Activated CD8-positive, alpha-beta T cell treated with anti-CD3 and anti-CD28 coated beads for 36 hours (primary cell): ENCODE measurements at regions not wholly inside any gene's neighbourhood (a gene's known extent, or its start where the extent isn't known, plus 50 kb on each side); places are given as distances from the start of the nearest gene placed in this dataset.

ENCODE experiments used
- ATAC-seq: fragments of 200-7000 bp; cut with Tn5 transposase; one replicate; pipeline ENCODE4 v1.10.0; 2021; ENCODE audit warnings: mild to moderate bottlenecking, moderate library complexity
- CTCF ChIA-PET: fragments of 350-600 bp; sonication (Branson Sonifier 250); formaldehyde crosslinking; loops from one replicate; lab custom pipeline; 2021; ENCODE audit warnings: antibody characterized with exemption; lab: Charles Lee
- POLR2A ChIA-PET: fragments of 350-600 bp; sonication (Branson Sonifier 250); formaldehyde crosslinking; loops from one replicate; lab custom pipeline; 2021; ENCODE audit warnings: antibody characterized with exemption; lab: Charles Lee
- DNase-seq: peaks from one replicate; pipeline ENCODE4 v3.0.0-alpha.2; 2020
- H3K27ac Mint-ChIP-seq: one replicate; pipeline ENCODE4 v1.8.0; 2021; ENCODE audit warnings: mild to moderate bottlenecking, mixed read lengths
- H3K27me3 Mint-ChIP-seq: one replicate; pipeline ENCODE4 v1.8.0; 2021; ENCODE audit warnings: mixed read lengths
- H3K36me3 Mint-ChIP-seq: one replicate; pipeline ENCODE4 v1.8.0; 2021; ENCODE audit warnings: low read depth, mixed read lengths
- H3K4me1 Mint-ChIP-seq: one replicate; pipeline ENCODE4 v1.8.0; 2021; ENCODE audit warnings: low read depth, mixed read lengths
- H3K4me3 Mint-ChIP-seq: one replicate; pipeline ENCODE4 v1.8.0; 2021; ENCODE audit warnings: mild to moderate bottlenecking, moderate library complexity, mixed read lengths
- H3K9me3 Mint-ChIP-seq: one replicate; pipeline ENCODE4 v1.8.0; 2021; ENCODE audit warnings: mixed read lengths
- CTCF ChIP-seq: fragments of 200-600 bp; IDR thresholded peaks from one replicate; pipeline ENCODE4 v1.8.0; 2022; ENCODE audit warnings: antibody characterized with exemption, mild to moderate bottlenecking
- intact Hi-C: fragments of 100-400 bp; cut with micrococcal nuclease; formaldehyde crosslinking; loops from one replicate; pipeline ENCODE4 v1.10.0; 2022

GRCh38 chr2:120791243-120791961 is 55.7 kb downstream of the GLI2 start:
- TF ChIP-seq CTCF = no peak
- ATAC-seq (no peak), DNase-seq (no peak)
- intact Hi-C loops = no loop called here
- POLR2A ChIA-PET = no interaction called here
- no peak overlapping the region for H3K27ac Mint-ChIP-seq
- no peaks in the 10 kb centered on the region for H3K9me3 Mint-ChIP-seq
- H3K36me3 Mint-ChIP-seq = no peaks in the 10 kb centered on the region
- no peak overlapping the region for H3K4me3 Mint-ChIP-seq
- CTCF ChIA-PET = no interaction called here
- no peaks in the 10 kb centered on the region for H3K27me3 Mint-ChIP-seq
- H3K4me1 Mint-ChIP-seq = no peaks in the 10 kb centered on the region

GRCh38 chr2:120791962-120792297 is 56.3 kb downstream of the GLI2 start:
- H3K36me3 Mint-ChIP-seq = no peaks in the 10 kb centered on the region
- intact Hi-C loops = no loop called here
- DNase-seq (no peak), ATAC-seq (no peak)
- no peak overlapping the region for H3K4me3 Mint-ChIP-seq
- TF ChIP-seq CTCF = no peak
- POLR2A ChIA-PET = no interaction called here
- H3K4me1 Mint-ChIP-seq = no peaks in the 10 kb centered on the region
- H3K27ac Mint-ChIP-seq = no peak overlapping the region
- CTCF ChIA-PET = no interaction called here
- H3K27me3 Mint-ChIP-seq = no peaks in the 10 kb centered on the region
- no peaks in the 10 kb centered on the region for H3K9me3 Mint-ChIP-seq

- CTCF ChIA-PET = no interaction called here
- Mint-ChIP-seq H3K4me1 (no peaks in the 10 kb centered on the region), H3K27me3 (no peaks in the 10 kb centered on the region), H3K4me3 (no peak overlapping the region), H3K27ac (no peak overlapping the region), H3K9me3 (no peaks in the 10 kb centered on the region), H3K36me3 (no peaks in the 10 kb centered on the region)
- DNase-seq (no peak), ATAC-seq (no peak)
- intact Hi-C loops = no loop called here
- no peak for TF ChIP-seq CTCF
- POLR2A ChIA-PET = no interaction called here
These were observed 58.2 kb downstream of the GLI2 start for GRCh38 chr2:120793682-120794403.

- no peak for TF ChIP-seq CTCF
- no peak overlapping the region for H3K27ac Mint-ChIP-seq
- no peaks in the 10 kb centered on the region for H3K4me1 Mint-ChIP-seq
- H3K27me3 Mint-ChIP-seq = no peaks in the 10 kb centered on the region
- POLR2A ChIA-PET = no interaction called here
- CTCF ChIA-PET = no interaction called here
- DNase-seq = no peak
- H3K36me3 Mint-ChIP-seq = no peaks in the 10 kb centered on the region
- no peak for ATAC-seq
- H3K4me3 Mint-ChIP-seq = no peak overlapping the region
- intact Hi-C loops = no loop called here
- no peaks in the 10 kb centered on the region for H3K9me3 Mint-ChIP-seq
These were observed 59.0 kb downstream of the GLI2 start for GRCh38 chr2:120794716-120795115.

GRCh38 chr2:120796094-120796493 is 60.4 kb downstream of the GLI2 start:
- intact Hi-C loops = no loop called here
- DNase-seq (no peak), ATAC-seq (no peak)
- Mint-ChIP-seq H3K27me3 (no peaks in the 10 kb centered on the region), H3K4me1 (no peaks in the 10 kb centered on the region), H3K4me3 (no peak overlapping the region), H3K36me3 (no peaks in the 10 kb centered on the region), H3K27ac (no peak overlapping the region), H3K9me3 (no peaks in the 10 kb centered on the region)
- CTCF ChIA-PET = no interaction called here
- no peak for TF ChIP-seq CTCF
- POLR2A ChIA-PET = no interaction called here
